Stomach (tissue), 8 donors: ENCODE measurements at regions not wholly inside any gene's neighbourhood (a gene's known extent, or its start where the extent isn't known, plus 50 kb on each side); places are given as distances from the start of the nearest gene placed in this dataset.

ENCODE experiments used
- DNase-seq, 2 donors: peaks; one replicate each; pipeline versions ENCODE4 v3.0.0 to v3.0.0-alpha.2; 2013 to 2019
- H3K27ac ChIP-seq, 5 donors: fragments of 200-600 bp in 4 of 5; sonication (generic) in 4 of 5; one replicate each; pipeline ENCODE4 v1.5.1; 2013 to 2019; ENCODE audit warnings: mild to moderate bottlenecking in 1 of 5, moderate library complexity in 1 of 5
- H3K27me3 ChIP-seq, 3 donors: fragments of 200-600 bp; sonication (generic); one replicate each; pipeline ENCODE4 v1.5.1; 2017 to 2019; ENCODE audit warnings: mixed run types in 1 of 3
- H3K36me3 ChIP-seq, 4 donors: fragments of 200-600 bp; sonication (generic); 1 replicate in 3 of 4; 2 replicates in 1 of 4; pipeline ENCODE4 v1.5.1; 2016 to 2019
- H3K4me1 ChIP-seq, 4 donors: fragments of 200-600 bp; sonication (generic); one replicate each; pipeline ENCODE4 v1.5.1; 2016 to 2019
- H3K4me3 ChIP-seq, 4 donors: fragments of 200-600 bp; sonication (generic) in 3 of 4; one replicate each; pipeline ENCODE4 v1.5.1; 2016 to 2019; ENCODE audit warnings: mild to moderate bottlenecking in 1 of 4
- H3K9me3 ChIP-seq, 4 donors: fragments of 200-600 bp; sonication (generic); one replicate each; pipeline ENCODE4 v1.5.1; 2016 to 2019
- CTCF ChIP-seq, 7 experiments: fragments of 450-650 bp in 4 of 7; fragments of 200-600 bp in 3 of 7; sonication (generic) in 3 of 7; IDR thresholded peaks; one replicate each; pipeline ENCODE4 v1.5.1; 2016 to 2019; ENCODE audit warnings: antibody characterized with exemption in 7 of 7, control low read depth in 2 of 7, mild to moderate bottlenecking in 1 of 7
- EP300 ChIP-seq: sonication (generic); formaldehyde crosslinking; IDR thresholded peaks from one replicate; pipeline ENCODE4 v1.6.1; 2017; ENCODE audit warnings: antibody characterized with exemption
- POLR2A ChIP-seq, 4 donors: fragments of 450-650 bp; IDR thresholded peaks; one replicate each; pipeline ENCODE4 v1.6.1; 2016; ENCODE audit warnings: antibody characterized with exemption in 4 of 4, control low read depth in 2 of 4, mild to moderate bottlenecking in 1 of 4, moderate library complexity in 1 of 4
- POLR2AphosphoS5 ChIP-seq, 3 donors: sonication (generic); formaldehyde crosslinking; IDR thresholded peaks; one replicate each; pipeline ENCODE4 v1.6.1; 2016; ENCODE audit warnings: antibody characterized with exemption in 3 of 3
- WGBS, 5 donors: extraction: QIAGEN DNeasy Blood & Tissue Kit in 3 of 5; methylation state at CpG; one replicate each; pipeline versions ENCODE4 v1.1.5 to v1.1.7; 2013 to 2018; 5-methylcytosine and 5-hydroxymethylcytosine counted together
- intact Hi-C: fragments of 100-400 bp; cut with DNase I; formaldehyde crosslinking; loops from one replicate; pipeline ENCODE4 v1.15.1; 2023; ENCODE audit warnings: low total_unique reads
- donor health status: healthy with polysubstance abuse.
- donor health status: Bipolar disorder and iron deficiency.
- donor health status: healthy.

DNA sequence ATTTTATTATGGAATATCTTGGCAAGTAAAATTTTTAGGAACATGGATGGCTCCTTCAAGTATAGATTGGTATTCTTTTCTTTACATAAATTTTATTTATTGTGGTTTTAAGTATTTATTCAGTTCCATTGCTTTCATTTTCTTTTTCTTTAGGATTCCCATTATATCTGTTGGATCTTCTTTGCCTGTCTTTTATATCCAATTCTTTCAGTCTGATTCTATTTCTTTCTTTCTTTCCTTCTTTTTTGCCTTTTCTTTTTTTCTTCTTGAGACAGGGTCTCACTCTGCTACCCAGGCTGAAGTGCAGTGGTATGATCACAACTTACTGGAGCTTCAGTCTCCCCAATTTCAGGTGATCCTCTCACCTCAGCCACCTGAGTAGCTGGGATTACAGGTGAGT, 74.2 kb upstream of the GLI3 start:
- H3K27me3 ChIP-seq: no peaks in the 10 kb centered on the region
- no peaks in the 10 kb centered on the region for H3K36me3 ChIP-seq
- no peak overlapping the region for H3K27ac ChIP-seq
- intact Hi-C loops: no loop called here
- H3K4me3 ChIP-seq: no peak overlapping the region
- H3K4me1 ChIP-seq: no peaks in the 10 kb centered on the region
- H3K9me3 ChIP-seq: peaks cover 0 to 11% (median 3%) of the 10 kb centered on the region in 4 donors
- DNase-seq: no peak
- TF ChIP-seq CTCF (IDR thresholded peaks at IDR 0.05) (no peak), POLR2AphosphoS5 (IDR thresholded peaks at IDR 0.05) (no peak), EP300 (no peak), POLR2A (IDR thresholded peaks at IDR 0.05) (no peak)

GRCh38 chr7:42292991-42293521, 56.0 kb upstream of the GLI3 start:
- H3K9me3 ChIP-seq: no peaks in the 10 kb centered on the region
- no peak overlapping the region for H3K4me3 ChIP-seq
- no peaks in the 10 kb centered on the region for H3K4me1 ChIP-seq
- intact Hi-C loops: no loop called here
- TF ChIP-seq EP300 (no peak), POLR2AphosphoS5 (IDR thresholded peaks at IDR 0.05) (no peak), POLR2A (IDR thresholded peaks at IDR 0.05) (no peak)
- 21 to 49% (median 41%) methylated on average over 8 of the region's 8 CpGs for WGBS, 5 donors
- no peaks in the 10 kb centered on the region for H3K27me3 ChIP-seq
- no peaks in the 10 kb centered on the region for H3K36me3 ChIP-seq
- no peak overlapping the region for H3K27ac ChIP-seq
- DNase-seq: peak; percentile 9 to 60

DNA sequence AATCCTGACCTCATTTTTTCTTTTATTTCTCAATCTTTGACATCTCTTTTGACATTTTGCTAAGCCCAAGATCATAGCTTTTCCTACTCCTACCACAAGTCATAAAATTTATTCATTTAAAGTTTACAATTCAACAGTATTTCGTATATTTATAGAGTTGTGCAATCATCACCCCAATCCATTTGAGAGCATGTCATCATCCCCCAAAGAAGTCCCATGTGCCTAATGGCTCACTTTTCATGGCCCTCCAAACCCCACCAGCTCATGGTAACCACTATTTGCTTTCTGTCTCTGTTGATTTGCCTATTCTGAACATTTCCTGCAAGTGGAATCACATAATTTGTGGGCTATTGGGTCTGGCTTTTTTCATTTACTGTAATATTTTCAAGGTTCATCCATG, 52.5 kb upstream of the GLI3 start:
- H3K4me3 ChIP-seq: no peak overlapping the region
- no peak for DNase-seq
- intact Hi-C loops: no loop called here
- TF ChIP-seq POLR2A (IDR thresholded peaks at IDR 0.05) (no peak), CTCF (IDR thresholded peaks at IDR 0.05) (no peak), EP300 (no peak), POLR2AphosphoS5 (IDR thresholded peaks at IDR 0.05) (no peak)
- no peaks in the 10 kb centered on the region for H3K36me3 ChIP-seq
- no peak overlapping the region for H3K27ac ChIP-seq
- WGBS, 5 donors: 83 to 92% (median 86%) methylated on average over 1 of the region's 1 CpG
- H3K4me1 ChIP-seq: peaks cover 0 to 4% (median 0%) of the 10 kb centered on the region in 4 donors
- no peaks in the 10 kb centered on the region for H3K9me3 ChIP-seq
- H3K27me3 ChIP-seq: no peaks in the 10 kb centered on the region
